ENCODE measurements at regions not wholly inside any gene's neighbourhood (a gene's known extent, or its start where the extent isn't known, plus 50 kb on each side); places are given as distances from the start of the nearest gene placed in this dataset.
"Not testable (repeated sequence)": the region's sequence is repeated elsewhere in the genome, so short reads cannot be mapped to it uniquely, and the experiment has no call there.

DNA sequence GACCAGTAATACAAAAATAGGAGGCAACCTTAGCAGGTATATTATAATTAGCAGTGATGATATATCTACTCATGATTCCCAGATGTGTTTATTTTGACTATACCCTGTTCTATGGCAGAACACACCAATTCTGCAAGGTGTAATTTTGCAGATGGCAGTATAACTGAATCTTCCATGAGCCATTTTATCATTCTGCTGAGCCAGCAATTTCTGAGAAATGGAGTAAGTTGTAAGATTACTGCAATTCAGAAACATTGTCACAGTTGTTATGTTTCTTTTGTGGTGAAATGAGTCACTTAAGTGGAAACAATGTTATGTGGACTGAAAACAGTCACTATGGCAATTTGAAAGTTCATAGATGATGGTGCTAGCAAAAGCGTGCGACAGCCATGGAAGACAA lies 63.7 kb upstream of the RIMS1 start:
- no peak overlapping the region for H3K4me3 ChIP-seq (ENCODE audit: low read depth in 1 of 2, low read length in 2 of 2)
- no peak overlapping the region for H3K27ac ChIP-seq (ENCODE audit: low read length)
- no peaks in the 10 kb centered on the region for H3K4me1 ChIP-seq (ENCODE audit: control insufficient read depth in 1 of 2, insufficient read depth in 2 of 2, low read length in 2 of 2)
- no peaks in the 10 kb centered on the region for H3K9me3 ChIP-seq (ENCODE audit: control insufficient read depth in 1 of 2, low read length in 2 of 2)
- H3K27me3 ChIP-seq (ENCODE audit: low read depth, low read length): no peaks in the 10 kb centered on the region
- H3K36me3 ChIP-seq (ENCODE audit: control insufficient read depth in 1 of 2, insufficient read depth in 2 of 2, low read length in 2 of 2): no peaks in the 10 kb centered on the region

DNA sequence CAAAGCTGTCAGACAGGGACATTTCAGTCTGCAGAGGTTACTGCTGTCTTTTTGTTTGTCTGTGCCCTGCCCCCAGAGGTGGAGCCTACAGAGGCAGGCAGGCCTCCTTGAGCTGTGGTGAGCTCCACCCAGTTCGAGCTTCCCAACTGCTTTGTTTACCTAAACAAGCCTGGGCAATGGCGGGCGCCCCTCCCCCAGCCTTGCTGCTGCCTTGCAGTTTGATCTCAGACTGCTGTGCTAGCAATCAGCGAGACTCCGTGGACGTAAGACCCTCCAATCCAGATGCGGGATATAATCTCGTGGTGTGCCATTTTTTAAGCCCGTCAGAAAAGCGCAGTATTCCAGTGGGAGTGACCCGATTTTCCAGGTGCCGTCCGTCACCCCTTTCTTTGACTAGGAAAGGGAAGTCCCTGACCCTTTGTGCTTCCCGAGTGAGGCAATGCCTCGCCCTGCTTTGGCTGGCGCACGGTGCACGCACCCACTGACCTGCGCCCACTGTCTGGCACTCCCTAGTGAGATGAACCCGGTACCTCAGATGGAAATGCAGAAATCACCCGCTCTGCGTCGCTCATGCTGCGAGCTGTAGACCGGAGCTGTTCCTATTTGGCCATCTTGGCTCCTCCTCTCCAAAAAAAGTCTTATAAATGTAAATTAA lies 54.1 kb upstream of the RIMS1 start:
- H3K4me3 ChIP-seq (ENCODE audit: low read depth in 1 of 2, low read length in 2 of 2); H3K4me1 ChIP-seq (ENCODE audit: control insufficient read depth in 1 of 2, insufficient read depth in 2 of 2, low read length in 2 of 2); H3K36me3 ChIP-seq (ENCODE audit: control insufficient read depth in 1 of 2, insufficient read depth in 2 of 2, low read length in 2 of 2); H3K27me3 ChIP-seq (ENCODE audit: low read depth, low read length); H3K27ac ChIP-seq (ENCODE audit: low read length); H3K9me3 ChIP-seq (ENCODE audit: control insufficient read depth in 1 of 2, low read length in 2 of 2): not testable (repeated sequence)

Measured in muscle layer of duodenum (tissue), 2 donors.